Caco-2 (cell line): ENCODE measurements at regions not wholly inside any gene's neighbourhood (a gene's known extent, or its start where the extent isn't known, plus 50 kb on each side); places are given as distances from the start of the nearest gene placed in this dataset.

Experiments
- BruUV-seq: library from RNA; stranded (reverse); fragments of 400-500 nt; replicated peaks from 2 replicates; lab custom pipeline; 2021; lab: Mats Ljungman, UMichigan
- CTCF ChIA-PET: fragments of 300-600 bp; sonication (Branson Sonifier 250); formaldehyde crosslinking; loops from one replicate; lab custom pipeline; 2022; ENCODE audit warnings: antibody characterized with exemption; lab: Charles Lee
- POLR2A ChIA-PET: fragments of 300-600 bp; sonication (Branson Sonifier 250); formaldehyde crosslinking; loops from one replicate; lab custom pipeline; 2022; ENCODE audit warnings: antibody characterized with exemption; lab: Charles Lee
- DNase-seq, 2 experiments: peaks; one replicate each; pipeline versions ENCODE4 v3.0.0 to v3.0.0-alpha.2; 2020 to 2022
- H3K27me3 ChIP-seq: replicated peaks from 2 replicates; pipeline ENCODE4 v1.6.0; 2011; ENCODE audit warnings: low read length; ENCODE audit not compliant: control insufficient read depth, insufficient read depth
- H3K36me3 ChIP-seq: 2 replicates; pipeline ENCODE4 v1.5.1; 2011; ENCODE audit warnings: low read length; ENCODE audit not compliant: control insufficient read depth, insufficient read depth
- H3K4me1 ChIP-seq: fragments of 250-450 bp; sonication (Bioruptor Pico); 2 replicates; pipeline ENCODE4 v1.5.1; 2020; ENCODE audit warnings: mild to moderate bottlenecking
- H3K4me3 ChIP-seq: 2 replicates; pipeline ENCODE4 v1.5.1; 2011; ENCODE audit warnings: low read depth, mild to moderate bottlenecking, control low read depth, low read length
- H3K9me3 ChIP-seq: fragments of 250-450 bp; sonication (Bioruptor Pico); 2 replicates; pipeline ENCODE4 v1.5.1; 2020; ENCODE audit warnings: mild to moderate bottlenecking, moderate library complexity
- H3K27ac Mint-ChIP-seq: one replicate; pipeline ENCODE4 v1.8.0; 2022; ENCODE audit warnings: mixed read lengths; ENCODE audit not compliant: unreplicated experiment
- H3K27me3 Mint-ChIP-seq: one replicate; pipeline ENCODE4 v1.8.0; 2022; ENCODE audit warnings: mixed read lengths; ENCODE audit not compliant: insufficient read depth, unreplicated experiment
- H3K36me3 Mint-ChIP-seq: one replicate; pipeline ENCODE4 v1.8.0; 2022; ENCODE audit warnings: mild to moderate bottlenecking, mixed read lengths; ENCODE audit not compliant: insufficient read depth, unreplicated experiment
- H3K4me1 Mint-ChIP-seq: one replicate; pipeline ENCODE4 v1.8.0; 2022; ENCODE audit warnings: low read depth, mixed read lengths; ENCODE audit not compliant: unreplicated experiment
- H3K4me3 Mint-ChIP-seq: one replicate; pipeline ENCODE4 v1.8.0; 2022; ENCODE audit warnings: mild to moderate bottlenecking, moderate library complexity, mixed read lengths; ENCODE audit not compliant: unreplicated experiment
- H3K9me3 Mint-ChIP-seq: one replicate; pipeline ENCODE4 v1.8.0; 2022; ENCODE audit warnings: mixed read lengths; ENCODE audit not compliant: unreplicated experiment
- CTCF ChIP-seq, 2 experiments: fragments of 200-600 bp in 1 of 2; IDR thresholded peaks; 1 replicate in 1 of 2; 2 replicates in 1 of 2; pipeline versions ENCODE4 v1.5.1 to v1.8.0; 2011 to 2022; ENCODE audit warnings: antibody characterized with exemption in 1 of 2, control low read depth in 1 of 2, inconsistent platforms in 1 of 2, low read depth in 1 of 2, low read length in 1 of 2, mild to moderate bottlenecking in 1 of 2, moderate library complexity in 1 of 2; ENCODE audit not compliant: insufficient read depth in 1 of 2, severe bottlenecking in 1 of 2, unreplicated experiment in 1 of 2
- intact Hi-C: fragments of 100-400 bp; cut with micrococcal nuclease; formaldehyde crosslinking; loops from one replicate; pipeline ENCODE4 v1.10.0; 2022; ENCODE audit not compliant: unreplicated experiment

GRCh38 chr14:40447017-40447416 lies 1014.8 kb upstream of the FBXO33 start:
- no peak overlapping the region for H3K27ac Mint-ChIP-seq

GRCh38 chr14:40445020-40445419 lies 1012.8 kb upstream of the FBXO33 start:
- BruUV-seq, result no TSS peak
- Mint-ChIP-seq H3K36me3 (no peaks in the 10 kb centered on the region), H3K27ac (no peak overlapping the region), H3K27me3 (no peaks in the 10 kb centered on the region), H3K9me3 (no peaks in the 10 kb centered on the region), H3K4me3 (no peak overlapping the region), H3K4me1 (no peaks in the 10 kb centered on the region)
- Histone ChIP-seq H3K27me3 (no peaks in the 10 kb centered on the region), H3K36me3 (no peaks in the 10 kb centered on the region), H3K9me3 (no peaks in the 10 kb centered on the region), H3K4me1 (no peaks in the 10 kb centered on the region), H3K4me3 (no peak overlapping the region)
- CTCF ChIA-PET, result no interaction called here
- DNase-seq, result no peak
- intact Hi-C loops, result no loop called here
- POLR2A ChIA-PET, result no interaction called here
- TF ChIP-seq CTCF (IDR thresholded peaks at IDR 0.05; ENCODE audit: insufficient read depth in 1 of 2, low read depth in 1 of 2, low read length in 1 of 2, severe bottlenecking in 1 of 2, unreplicated experiment in 1 of 2), result no peak

More at GRCh38 chr14:40447017-40447416, 1014.8 kb upstream of the FBXO33 start:
- no peak overlapping the region for H3K4me3 ChIP-seq
- H3K27me3 Mint-ChIP-seq, result no peaks in the 10 kb centered on the region
- H3K4me1 ChIP-seq, result no peaks in the 10 kb centered on the region
- H3K4me1 Mint-ChIP-seq, result no peaks in the 10 kb centered on the region
- POLR2A ChIA-PET, result no interaction called here
- no peaks in the 10 kb centered on the region for H3K9me3 ChIP-seq
- H3K36me3 ChIP-seq, result no peaks in the 10 kb centered on the region
- no peaks in the 10 kb centered on the region for H3K9me3 Mint-ChIP-seq
- TF ChIP-seq CTCF (IDR thresholded peaks at IDR 0.05; ENCODE audit: insufficient read depth in 1 of 2, low read depth in 1 of 2, low read length in 1 of 2, severe bottlenecking in 1 of 2, unreplicated experiment in 1 of 2), result no peak
- no peak overlapping the region for H3K4me3 Mint-ChIP-seq
- no TSS peak for BruUV-seq
- CTCF ChIA-PET, result no interaction called here
- intact Hi-C loops, result no loop called here
- H3K27me3 ChIP-seq, result no peaks in the 10 kb centered on the region
- no peak for DNase-seq
- H3K36me3 Mint-ChIP-seq, result no peaks in the 10 kb centered on the region

GRCh38 chr14:40436551-40436950 lies 1004.3 kb upstream of the FBXO33 start:
- intact Hi-C loops, result no loop called here
- Mint-ChIP-seq H3K27me3 (no peaks in the 10 kb centered on the region), H3K9me3 (no peaks in the 10 kb centered on the region), H3K36me3 (no peaks in the 10 kb centered on the region), H3K4me1 (no peaks in the 10 kb centered on the region), H3K27ac (no peak overlapping the region), H3K4me3 (no peak overlapping the region)
- Histone ChIP-seq H3K27me3 (no peaks in the 10 kb centered on the region), H3K36me3 (no peaks in the 10 kb centered on the region), H3K4me3 (no peak overlapping the region), H3K4me1 (no peaks in the 10 kb centered on the region), H3K9me3 (no peaks in the 10 kb centered on the region)
- no peak for TF ChIP-seq CTCF (IDR thresholded peaks at IDR 0.05; ENCODE audit: insufficient read depth in 1 of 2, low read depth in 1 of 2, low read length in 1 of 2, severe bottlenecking in 1 of 2, unreplicated experiment in 1 of 2)
- ChIA-PET CTCF (no interaction called here), POLR2A (no interaction called here)
- DNase-seq, result no peak
- no TSS peak for BruUV-seq
